HG03135 (cell line): ENCODE measurements at regions not wholly inside any gene's neighbourhood (a gene's known extent, or its start where the extent isn't known, plus 50 kb on each side); places are given as distances from the start of the nearest gene placed in this dataset.

Experiments
- ATAC-seq: cut with Tn5 transposase; IDR thresholded peaks from one replicate; pipeline ENCODE4 v1.9.1; 2021; ENCODE audit warnings: mild to moderate bottlenecking, moderate library complexity; ENCODE audit not compliant: unreplicated experiment

GRCh38 chr20:48070991-48071652 lies 285.8 kb upstream of the SULF2 start:
- no peak for ATAC-seq

- ATAC-seq, result no peak
These were observed 284.3 kb upstream of the SULF2 start for GRCh38 chr20:48069596-48069995.

- ATAC-seq, result no peak
These were observed 281.6 kb upstream of the SULF2 start for GRCh38 chr20:48066851-48067250.

GRCh38 chr20:48066246-48066645 lies 281.0 kb upstream of the SULF2 start:
- ATAC-seq, result no peak

- no peak for ATAC-seq
These were observed 280.6 kb upstream of the SULF2 start for GRCh38 chr20:48065833-48066232.

- ATAC-seq, result no peak
These were observed 279.6 kb upstream of the SULF2 start for GRCh38 chr20:48064929-48065328.

- ATAC-seq, result no peak
These were observed 275.8 kb upstream of the SULF2 start for GRCh38 chr20:48060841-48061720.

- no peak for ATAC-seq
These were observed 273.6 kb upstream of the SULF2 start for GRCh38 chr20:48058611-48059559.

GRCh38 chr20:48057739-48058138 lies 272.5 kb upstream of the SULF2 start:
- ATAC-seq, result no peak

- no peak for ATAC-seq
These were observed 272.0 kb upstream of the SULF2 start for GRCh38 chr20:48057251-48057650.

GRCh38 chr20:48056218-48056617 lies 270.9 kb upstream of the SULF2 start:
- no peak for ATAC-seq

- no peak for ATAC-seq
These were observed 268.8 kb upstream of the SULF2 start for GRCh38 chr20:48054051-48054450.

GRCh38 chr20:48052475-48052835 lies 267.2 kb upstream of the SULF2 start:
- no peak for ATAC-seq

- no peak for ATAC-seq
These were observed 266.7 kb upstream of the SULF2 start for GRCh38 chr20:48051794-48052474.

GRCh38 chr20:48049641-48050040 lies 264.4 kb upstream of the SULF2 start:
- ATAC-seq, result no peak

GRCh38 chr20:48049171-48049570 lies 263.9 kb upstream of the SULF2 start:
- ATAC-seq, result no peak

- no peak for ATAC-seq
These were observed 262.2 kb upstream of the SULF2 start for GRCh38 chr20:48047447-48047846.

GRCh38 chr20:48042628-48043027 lies 257.3 kb upstream of the SULF2 start:
- no peak for ATAC-seq

- ATAC-seq, result no peak
These were observed 255.9 kb upstream of the SULF2 start for GRCh38 chr20:48041078-48041780.

GRCh38 chr20:48040491-48040890 lies 255.2 kb upstream of the SULF2 start:
- ATAC-seq, result no peak
